ENCODE measurements at regions not wholly inside any gene's neighbourhood (a gene's known extent, or its start where the extent isn't known, plus 50 kb on each side); places are given as distances from the start of the nearest gene placed in this dataset.

GRCh38 chr6:113662093-113662665 lies 195.0 kb upstream of the MARCKS start:
- no peaks in the 10 kb centered on the region for H3K27me3 ChIP-seq
- H3K4me1 ChIP-seq = no peaks in the 10 kb centered on the region
- TF ChIP-seq, protein P1, sequence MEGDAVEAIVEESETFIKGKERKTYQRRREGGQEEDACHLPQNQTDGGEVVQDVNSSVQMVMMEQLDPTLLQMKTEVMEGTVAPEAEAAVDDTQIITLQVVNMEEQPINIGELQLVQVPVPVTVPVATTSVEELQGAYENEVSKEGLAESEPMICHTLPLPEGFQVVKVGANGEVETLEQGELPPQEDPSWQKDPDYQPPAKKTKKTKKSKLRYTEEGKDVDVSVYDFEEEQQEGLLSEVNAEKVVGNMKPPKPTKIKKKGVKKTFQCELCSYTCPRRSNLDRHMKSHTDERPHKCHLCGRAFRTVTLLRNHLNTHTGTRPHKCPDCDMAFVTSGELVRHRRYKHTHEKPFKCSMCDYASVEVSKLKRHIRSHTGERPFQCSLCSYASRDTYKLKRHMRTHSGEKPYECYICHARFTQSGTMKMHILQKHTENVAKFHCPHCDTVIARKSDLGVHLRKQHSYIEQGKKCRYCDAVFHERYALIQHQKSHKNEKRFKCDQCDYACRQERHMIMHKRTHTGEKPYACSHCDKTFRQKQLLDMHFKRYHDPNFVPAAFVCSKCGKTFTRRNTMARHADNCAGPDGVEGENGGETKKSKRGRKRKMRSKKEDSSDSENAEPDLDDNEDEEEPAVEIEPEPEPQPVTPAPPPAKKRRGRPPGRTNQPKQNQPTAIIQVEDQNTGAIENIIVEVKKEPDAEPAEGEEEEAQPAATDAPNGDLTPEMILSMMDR (IDR thresholded peaks at IDR 0.05) = no peak
- no peak for TF ChIP-seq POLR2A (IDR thresholded peaks at IDR 0.05)
- no peak for TF ChIP-seq POLR2AphosphoS5 (IDR thresholded peaks at IDR 0.05)
- H3K36me3 ChIP-seq = no peaks in the 10 kb centered on the region
- no peak for DNase-seq (ENCODE audit: low spot score in 2 of 2)
- no peak overlapping the region for H3K4me3 ChIP-seq
- H3K27ac ChIP-seq = no peak overlapping the region
- intact Hi-C loops (cut with DNase I; ENCODE audit: low total_unique reads) = loop anchor here (2.0 kb wide), 1 partner anchor 47 kb away; no protein-coding TSS in a partner anchor
- H3K9me3 ChIP-seq = no peaks in the 10 kb centered on the region

DNA sequence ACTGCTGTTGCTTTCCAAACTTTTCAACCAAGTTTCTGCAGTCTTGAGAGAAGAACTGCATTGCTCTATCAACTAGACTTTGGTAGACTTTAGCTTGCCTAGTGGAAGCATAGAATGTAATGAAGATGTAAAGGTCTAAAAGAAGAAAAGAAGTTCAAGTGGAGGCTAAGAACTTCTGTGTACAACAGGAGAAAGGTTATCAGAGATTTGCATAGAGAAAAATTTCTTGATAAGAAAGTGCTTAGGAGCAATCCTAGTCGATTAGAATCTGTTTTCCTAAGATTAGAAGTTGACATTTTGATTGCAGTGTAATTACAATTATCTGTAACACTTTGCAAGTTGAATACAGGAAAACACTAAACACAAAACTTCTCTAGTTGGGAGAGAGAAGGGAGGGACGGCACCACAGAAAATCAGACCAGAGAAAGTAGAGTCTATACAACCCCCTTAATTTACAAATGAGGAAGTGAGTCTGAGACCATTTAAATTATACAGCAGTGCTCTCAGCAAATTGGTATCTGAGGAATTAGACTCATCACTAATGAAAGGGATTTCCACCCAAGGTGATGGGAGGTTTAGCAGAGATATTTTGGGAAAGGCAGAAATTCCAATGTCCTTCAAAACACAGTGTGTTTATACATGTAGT lies 194.3 kb upstream of the MARCKS start:
- no peak overlapping the region for H3K27ac ChIP-seq
- H3K4me3 ChIP-seq = no peak overlapping the region
- no peak for DNase-seq (ENCODE audit: low spot score in 2 of 2)
- intact Hi-C loops (cut with DNase I; ENCODE audit: low total_unique reads) = loop anchor here (2.0 kb wide), 1 partner anchor 48 kb away; no protein-coding TSS in a partner anchor
- H3K27me3 ChIP-seq = no peaks in the 10 kb centered on the region
- H3K4me1 ChIP-seq = no peaks in the 10 kb centered on the region
- no peak for TF ChIP-seq POLR2A (IDR thresholded peaks at IDR 0.05)
- TF ChIP-seq, protein P1 (IDR thresholded peaks at IDR 0.05) = no peak
- no peak for TF ChIP-seq POLR2AphosphoS5 (IDR thresholded peaks at IDR 0.05)
- no peaks in the 10 kb centered on the region for H3K9me3 ChIP-seq
- no peaks in the 10 kb centered on the region for H3K36me3 ChIP-seq

DNA sequence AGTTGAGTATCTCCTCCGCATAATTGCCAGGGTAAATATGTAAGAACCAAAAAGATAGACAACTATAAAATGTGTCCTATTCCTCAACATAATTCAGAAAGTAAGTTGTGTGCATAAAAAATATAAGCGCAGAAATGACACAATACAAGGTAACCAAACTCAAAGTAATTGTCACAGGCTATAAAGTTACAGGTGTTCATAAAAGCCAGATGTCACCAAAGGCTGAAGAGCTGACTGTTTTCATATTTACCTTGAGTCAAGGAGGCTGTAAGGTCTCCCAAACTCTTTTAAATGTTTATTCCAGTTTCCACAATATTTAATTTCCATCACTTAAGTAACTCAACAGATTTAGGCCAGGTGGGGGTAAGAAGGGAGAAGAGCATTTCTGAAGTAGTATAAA lies 192.2 kb upstream of the MARCKS start:
- H3K9me3 ChIP-seq = no peaks in the 10 kb centered on the region
- H3K27ac ChIP-seq = no peak overlapping the region
- H3K4me1 ChIP-seq = no peaks in the 10 kb centered on the region
- intact Hi-C loops (cut with DNase I; ENCODE audit: low total_unique reads) = no loop called here
- TF ChIP-seq POLR2AphosphoS5 (IDR thresholded peaks at IDR 0.05) = no peak
- no peak for TF ChIP-seq POLR2A (IDR thresholded peaks at IDR 0.05)
- TF ChIP-seq, protein P1 (IDR thresholded peaks at IDR 0.05) = no peak
- no peak for DNase-seq (ENCODE audit: low spot score in 2 of 2)
- H3K36me3 ChIP-seq = no peaks in the 10 kb centered on the region
- no peak overlapping the region for H3K4me3 ChIP-seq
- H3K27me3 ChIP-seq = no peaks in the 10 kb centered on the region

GRCh38 chr6:113668641-113669408 lies 188.3 kb upstream of the MARCKS start:
- no peaks in the 10 kb centered on the region for H3K27me3 ChIP-seq
- H3K36me3 ChIP-seq = no peaks in the 10 kb centered on the region
- TF ChIP-seq POLR2A (IDR thresholded peaks at IDR 0.05) = no peak
- intact Hi-C loops (cut with DNase I; ENCODE audit: low total_unique reads) = no loop called here
- no peak overlapping the region for H3K27ac ChIP-seq
- H3K4me3 ChIP-seq = no peak overlapping the region
- no peak for DNase-seq (ENCODE audit: low spot score in 2 of 2)
- no peaks in the 10 kb centered on the region for H3K9me3 ChIP-seq
- H3K4me1 ChIP-seq = no peaks in the 10 kb centered on the region

DNA sequence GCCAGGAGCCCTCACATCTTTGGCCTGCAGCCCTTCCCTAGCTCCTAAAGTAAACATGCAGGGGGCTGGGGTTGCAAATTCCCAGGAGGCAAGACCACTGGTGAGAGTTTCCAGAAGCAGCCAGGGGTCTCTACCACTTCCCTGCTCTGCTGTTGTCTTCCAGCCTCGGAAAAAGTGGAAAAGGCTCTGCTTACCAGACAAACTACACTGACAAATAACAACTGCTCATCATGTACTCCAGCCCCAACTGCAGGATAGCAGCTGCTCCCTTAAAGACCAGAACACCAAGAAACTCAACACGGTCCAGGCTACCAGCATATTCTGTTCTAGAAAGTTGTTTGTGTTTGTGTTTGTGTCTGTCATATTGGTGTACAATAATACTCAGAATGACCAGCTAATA lies 187.5 kb upstream of the MARCKS start:
- Histone ChIP-seq H3K36me3 (no peaks in the 10 kb centered on the region), H3K4me3 (no peak overlapping the region), H3K9me3 (no peaks in the 10 kb centered on the region), H3K27me3 (no peaks in the 10 kb centered on the region), H3K27ac (no peak overlapping the region), H3K4me1 (no peaks in the 10 kb centered on the region)
- no peak for DNase-seq (ENCODE audit: low spot score in 2 of 2)
- TF ChIP-seq POLR2A (IDR thresholded peaks at IDR 0.05) (no peak), POLR2AphosphoS5 (IDR thresholded peaks at IDR 0.05) (no peak)
- TF ChIP-seq, protein P1 (IDR thresholded peaks at IDR 0.05) = no peak
- intact Hi-C loops (cut with DNase I; ENCODE audit: low total_unique reads) = no loop called here
